Endothelial cell of umbilical vein (primary cell): ENCODE measurements at regions not wholly inside any gene's neighbourhood (a gene's known extent, or its start where the extent isn't known, plus 50 kb on each side); places are given as distances from the start of the nearest gene placed in this dataset.

Experiments
- BruUV-seq: library from RNA; stranded (reverse); fragments of 400-500 nt; replicated peaks from 2 replicates; lab custom pipeline; 2021; lab: Mats Ljungman, UMichigan
- CTCF ChIA-PET: fragments of 300-600, 350-600 bp; sonication (Branson Sonifier 250); formaldehyde crosslinking; loops from one replicate; lab custom pipeline; 2021; ENCODE audit warnings: antibody characterized with exemption, inconsistent platforms; lab: Charles Lee
- POLR2A ChIA-PET: fragments of 300-600, 350-600 bp; sonication (Branson Sonifier 250); formaldehyde crosslinking; loops from one replicate; lab custom pipeline; 2021; ENCODE audit warnings: antibody characterized with exemption, inconsistent platforms; lab: Charles Lee
- DNase-seq: peaks from one replicate; pipeline ENCODE4 v3.0.0-alpha.2; 2011; ENCODE audit warnings: low read depth, low spot score
- FAIRE-seq: peaks from 2 replicates; lab custom pipeline; 2011; peaks lifted over from hg19 to GRCh38; lab: Jason Lieb, UNC
- H2AFZ ChIP-seq: 2 replicates; pipeline ENCODE4 v1.6.0; 2012; ENCODE audit warnings: low read depth, low read length, control low read depth, inconsistent platforms
- H3K27ac ChIP-seq: 2 replicates; pipeline ENCODE4 v1.5.1; 2011; ENCODE audit warnings: low read depth, mild to moderate bottlenecking, control low read depth, low read length, moderate library complexity; ENCODE audit not compliant: insufficient read depth
- H3K27me3 ChIP-seq, 2 experiments: 2 replicates each; pipeline versions ENCODE4 v1.6.0 to v1.6.1; 2011; ENCODE audit warnings: low read length in 2 of 2, mixed read lengths in 1 of 2; ENCODE audit not compliant: control insufficient read depth in 2 of 2, insufficient read depth in 2 of 2
- H3K36me3 ChIP-seq, 2 experiments: 2 replicates in 1 of 2; 3 replicates in 1 of 2; pipeline ENCODE4 v1.5.1; 2011; ENCODE audit warnings: low read length in 2 of 2, mild to moderate bottlenecking in 1 of 2, moderate library complexity in 1 of 2; ENCODE audit not compliant: control insufficient read depth in 2 of 2, insufficient read depth in 2 of 2; ENCODE audit errors: extremely low read depth in 1 of 2
- H3K4me1 ChIP-seq: 3 replicates; pipeline ENCODE4 v1.5.1; 2011; ENCODE audit warnings: mild to moderate bottlenecking, low read length; ENCODE audit not compliant: control insufficient read depth, insufficient read depth; ENCODE audit errors: extremely low read depth
- H3K4me2 ChIP-seq: 2 replicates; pipeline ENCODE4 v1.6.1; 2011; ENCODE audit warnings: low read length, control low read depth, mixed read lengths; ENCODE audit not compliant: insufficient read depth
- H3K4me3 ChIP-seq, 3 experiments: fragments of 200-600 bp in 1 of 3; sonication (generic), shearing (Covaris generic) in 1 of 3; replicated peaks in 1 of 3; 2 replicates each; pipeline ENCODE4 v1.5.1; 2011 to 2016; ENCODE audit warnings: control low read depth in 3 of 3, low read length in 3 of 3, mild to moderate bottlenecking in 2 of 3, inconsistent platforms in 1 of 3, low read depth in 1 of 3, moderate library complexity in 1 of 3; ENCODE audit not compliant: insufficient read depth in 1 of 3
- H3K79me2 ChIP-seq: 2 replicates; pipeline ENCODE4 v1.6.0; 2012; ENCODE audit warnings: low read length, inconsistent platforms; ENCODE audit not compliant: control insufficient read depth, insufficient read depth
- H3K9ac ChIP-seq: replicated peaks from 2 replicates; pipeline ENCODE3; 2011; ENCODE audit warnings: low read length, control low read depth; ENCODE audit not compliant: insufficient read depth; ENCODE audit errors: extremely low read depth
- H3K9me1 ChIP-seq: replicated peaks from 3 replicates; pipeline ENCODE4 v1.6.0; 2011; ENCODE audit warnings: mild to moderate bottlenecking, low read length; ENCODE audit not compliant: control insufficient read depth, insufficient read depth; ENCODE audit errors: extremely low read depth
- H3K9me3 ChIP-seq: replicated peaks from 2 replicates; pipeline ENCODE4 v1.5.1; 2012; ENCODE audit warnings: low read length, inconsistent platforms; ENCODE audit not compliant: control insufficient read depth, insufficient read depth
- H4K20me1 ChIP-seq: replicated peaks from 2 replicates; pipeline ENCODE3; 2011; ENCODE audit warnings: mild to moderate bottlenecking, low read length; ENCODE audit not compliant: control insufficient read depth, insufficient read depth; ENCODE audit errors: extremely low read depth
- EZH2 ChIP-seq: IDR thresholded peaks from 2 replicates; pipeline ENCODE4 v1.6.1; 2012; ENCODE audit warnings: borderline replicate concordance, low read depth, mild to moderate bottlenecking, moderate library complexity, low read length, inconsistent platforms; ENCODE audit not compliant: severe bottlenecking
- FOS ChIP-seq: IDR thresholded peaks from 2 replicates; pipeline ENCODE4 v1.6.1; 2011; ENCODE audit warnings: mild to moderate bottlenecking, low read length, moderate library complexity, borderline replicate concordance; ENCODE audit not compliant: insufficient read depth
- GATA2 ChIP-seq: IDR thresholded peaks from 2 replicates; pipeline ENCODE4 v1.7.0; 2011; ENCODE audit warnings: low read depth, mild to moderate bottlenecking, moderate library complexity, mixed read lengths, low read length; ENCODE audit not compliant: insufficient read length, insufficient read depth
- JUN ChIP-seq: IDR thresholded peaks from 2 replicates; pipeline ENCODE4 v1.6.1; 2011; ENCODE audit warnings: borderline replicate concordance, low read depth; ENCODE audit not compliant: insufficient read length, insufficient read depth
- MYC ChIP-seq: IDR thresholded peaks from one replicate; pipeline ENCODE4 v1.6.1; 2011; ENCODE audit warnings: mild to moderate bottlenecking, low read depth, low read length
- POLR2A ChIP-seq: IDR thresholded peaks from 2 replicates; pipeline ENCODE4 v1.6.1; 2012; ENCODE audit warnings: low read depth, mild to moderate bottlenecking, control low read depth, low read length
- POLR2AphosphoS5 ChIP-seq: IDR thresholded peaks from 2 replicates; pipeline ENCODE4 v1.6.1; 2012; ENCODE audit warnings: low read depth, mild to moderate bottlenecking, control low read depth, low read length, moderate library complexity; ENCODE audit not compliant: insufficient read depth
- dilution Hi-C: fragments of 300-500 bp; cut with MboI; formaldehyde crosslinking; loops from one replicate; pipeline ENCODE4 v1.15.0; 2019; ENCODE audit warnings: low sequenced_read_pairs; ENCODE audit not compliant: extremely low pct_ligation_motif_present
- intact Hi-C: fragments of 100-400 bp; cut with micrococcal nuclease; formaldehyde crosslinking; loops from one replicate; pipeline ENCODE4 v1.10.0; 2022
- TF ChIP-seq, protein P1 (sequence below), 2 donors: IDR thresholded peaks; 1 replicate in 1 of 2; 2 replicates in 1 of 2; pipeline ENCODE4 v1.5.1; 2011; ENCODE audit warnings: low read length in 2 of 2, mild to moderate bottlenecking in 2 of 2, moderate library complexity in 2 of 2, control low read depth in 1 of 2, inconsistent platforms in 1 of 2, low read depth in 1 of 2; ENCODE audit not compliant: insufficient read depth in 1 of 2; ENCODE audit errors: extremely low read depth in 1 of 2
- TF ChIP-seq, protein P2 (sequence below): IDR thresholded peaks from 2 replicates; pipeline ENCODE4 v1.6.1; 2011; ENCODE audit not compliant: insufficient read depth, insufficient read length

DNA sequence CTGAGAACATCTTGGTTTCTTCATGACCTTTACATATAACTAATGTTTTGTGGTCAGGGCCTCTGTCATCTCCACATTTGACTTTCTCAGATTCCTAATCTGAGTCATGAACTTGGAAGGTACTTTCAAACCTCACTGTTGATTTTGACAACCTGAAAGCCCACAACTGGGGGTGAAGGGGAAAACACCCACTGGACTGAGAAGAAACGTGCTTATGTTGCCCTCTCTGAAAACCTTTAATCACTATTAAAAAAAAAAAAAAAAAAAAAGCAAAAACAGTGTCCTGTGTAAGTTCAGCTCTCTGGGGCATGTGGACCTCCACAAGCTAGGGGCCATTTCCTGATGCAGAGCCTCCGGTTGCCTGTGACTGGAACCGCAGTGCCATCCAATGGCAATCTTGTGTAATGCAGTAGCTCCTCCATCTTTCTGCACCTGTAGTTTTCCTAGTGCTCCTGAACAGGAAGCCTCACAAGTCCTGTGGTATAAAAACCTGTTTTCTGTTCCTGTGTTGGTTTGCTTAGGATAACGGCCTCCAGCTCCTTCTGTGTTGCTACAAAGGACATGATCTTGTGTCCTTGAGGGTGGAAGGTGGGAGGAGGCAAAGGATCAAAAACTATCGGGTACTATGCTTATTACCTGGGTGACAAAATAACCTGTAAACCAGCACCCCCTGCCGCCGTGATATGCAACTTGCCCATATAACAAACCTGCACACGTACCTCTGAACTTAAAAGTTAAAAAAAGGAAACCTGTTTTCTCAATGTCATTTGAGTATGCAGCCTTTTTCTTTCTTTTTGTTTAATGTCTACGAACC, 124.5 kb downstream of the ZNF648 start:
- intact Hi-C loops, result loop anchor here (2.0 kb wide), 1 partner anchor 746 kb away; no protein-coding TSS in a partner anchor
- POLR2A ChIA-PET, result no interaction called here

DNA sequence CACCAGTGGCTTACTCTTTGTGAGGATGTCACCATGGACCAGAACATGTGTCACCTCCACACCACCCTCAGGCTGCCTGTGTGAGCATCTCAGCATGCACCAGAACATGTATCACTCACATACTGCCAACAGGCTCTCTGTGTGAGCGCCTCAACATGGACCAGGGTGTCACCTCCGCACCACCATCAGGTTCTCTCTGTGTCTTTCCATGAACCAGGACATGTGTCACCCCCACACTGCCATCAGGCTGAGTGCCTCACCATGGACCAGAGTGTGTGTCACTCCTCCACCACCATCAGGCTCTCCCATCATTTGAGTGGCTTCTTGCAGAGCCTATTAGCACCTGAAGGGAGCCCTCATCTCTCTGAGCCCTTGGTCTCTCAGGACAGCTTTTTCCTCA, 125.2 kb downstream of the ZNF648 start:
- Histone ChIP-seq H3K27ac (no peak overlapping the region), H3K9me3 (no peaks in the 10 kb centered on the region), H3K9ac (no peak overlapping the region), H4K20me1 (no peaks in the 10 kb centered on the region), H3K4me1 (no peaks in the 10 kb centered on the region), H3K9me1 (no peaks in the 10 kb centered on the region), H3K36me3 (no peaks in the 10 kb centered on the region), H2AFZ (no peak overlapping the region), H3K27me3 (no peaks in the 10 kb centered on the region), H3K4me3 (no peak overlapping the region), H3K79me2 (no peaks in the 10 kb centered on the region), H3K4me2 (no peak overlapping the region)
- TF ChIP-seq POLR2A (no peak), GATA2 (no peak), EZH2 (no peak), JUN (no peak), FOS (no peak), POLR2AphosphoS5 (no peak), MYC (no peak)
- TF ChIP-seq, protein P1, sequence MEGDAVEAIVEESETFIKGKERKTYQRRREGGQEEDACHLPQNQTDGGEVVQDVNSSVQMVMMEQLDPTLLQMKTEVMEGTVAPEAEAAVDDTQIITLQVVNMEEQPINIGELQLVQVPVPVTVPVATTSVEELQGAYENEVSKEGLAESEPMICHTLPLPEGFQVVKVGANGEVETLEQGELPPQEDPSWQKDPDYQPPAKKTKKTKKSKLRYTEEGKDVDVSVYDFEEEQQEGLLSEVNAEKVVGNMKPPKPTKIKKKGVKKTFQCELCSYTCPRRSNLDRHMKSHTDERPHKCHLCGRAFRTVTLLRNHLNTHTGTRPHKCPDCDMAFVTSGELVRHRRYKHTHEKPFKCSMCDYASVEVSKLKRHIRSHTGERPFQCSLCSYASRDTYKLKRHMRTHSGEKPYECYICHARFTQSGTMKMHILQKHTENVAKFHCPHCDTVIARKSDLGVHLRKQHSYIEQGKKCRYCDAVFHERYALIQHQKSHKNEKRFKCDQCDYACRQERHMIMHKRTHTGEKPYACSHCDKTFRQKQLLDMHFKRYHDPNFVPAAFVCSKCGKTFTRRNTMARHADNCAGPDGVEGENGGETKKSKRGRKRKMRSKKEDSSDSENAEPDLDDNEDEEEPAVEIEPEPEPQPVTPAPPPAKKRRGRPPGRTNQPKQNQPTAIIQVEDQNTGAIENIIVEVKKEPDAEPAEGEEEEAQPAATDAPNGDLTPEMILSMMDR (IDR thresholded peaks at IDR 0.05; ENCODE audit: extremely low read depth in 1 of 2, insufficient read depth in 1 of 2, low read depth in 1 of 2, low read length in 2 of 2), result no peak
- TF ChIP-seq, protein P2, sequence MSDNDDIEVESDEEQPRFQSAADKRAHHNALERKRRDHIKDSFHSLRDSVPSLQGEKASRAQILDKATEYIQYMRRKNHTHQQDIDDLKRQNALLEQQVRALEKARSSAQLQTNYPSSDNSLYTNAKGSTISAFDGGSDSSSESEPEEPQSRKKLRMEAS, result no peak
- DNase-seq (no peak), FAIRE-seq (no peak)
- ChIA-PET POLR2A (no interaction called here), CTCF (no interaction called here)
- dilution Hi-C loops (no loop called here), intact Hi-C loops (loop anchor here (2.0 kb wide), 1 partner anchor 745 kb away; no protein-coding TSS in a partner anchor)
- BruUV-seq, result no TSS peak

More for the DNA sequence above, 124.5 kb downstream of the ZNF648 start:
- H3K27ac ChIP-seq, result no peak overlapping the region
- no peaks in the 10 kb centered on the region for H4K20me1 ChIP-seq
- no peak overlapping the region for H3K9ac ChIP-seq
- CTCF ChIA-PET, result no interaction called here
- TF ChIP-seq GATA2, result no peak
- TF ChIP-seq JUN, result no peak
- no peak for TF ChIP-seq POLR2A
- TF ChIP-seq POLR2AphosphoS5, result no peak
- dilution Hi-C loops, result no loop called here
- no TSS peak for BruUV-seq
- H3K4me1 ChIP-seq, result no peaks in the 10 kb centered on the region
- FAIRE-seq (no peak), DNase-seq (no peak)
- no peak overlapping the region for H3K4me3 ChIP-seq
- no peak overlapping the region for H3K4me2 ChIP-seq
- no peak overlapping the region for H2AFZ ChIP-seq
- no peaks in the 10 kb centered on the region for H3K9me3 ChIP-seq
- H3K9me1 ChIP-seq, result no peaks in the 10 kb centered on the region
- H3K36me3 ChIP-seq, result no peaks in the 10 kb centered on the region
- no peaks in the 10 kb centered on the region for H3K27me3 ChIP-seq
- H3K79me2 ChIP-seq, result no peaks in the 10 kb centered on the region
